Muscle layer of colon (tissue), 2 donors: ENCODE measurements at regions not wholly inside any gene's neighbourhood (a gene's known extent, or its start where the extent isn't known, plus 50 kb on each side); places are given as distances from the start of the nearest gene placed in this dataset.
"Not testable (repeated sequence)": the region's sequence is repeated elsewhere in the genome, so short reads cannot be mapped to it uniquely, and the experiment has no call there.

ENCODE experiments used
- H3K27ac ChIP-seq: one replicate; pipeline ENCODE4 v1.7.0; 2013; ENCODE audit warnings: low read depth, mild to moderate bottlenecking, low read length, moderate library complexity
- H3K27me3 ChIP-seq, 2 donors: one replicate each; pipeline ENCODE4 v1.7.0; 2013; ENCODE audit warnings: low read length in 2 of 2, mild to moderate bottlenecking in 2 of 2; ENCODE audit not compliant: insufficient read depth in 2 of 2, control insufficient read depth in 1 of 2
- H3K36me3 ChIP-seq: one replicate; pipeline ENCODE4 v1.7.0; 2013; ENCODE audit warnings: mild to moderate bottlenecking, low read length; ENCODE audit not compliant: insufficient read depth
- H3K4me1 ChIP-seq: one replicate; pipeline ENCODE4 v1.7.0; 2013; ENCODE audit warnings: mild to moderate bottlenecking, low read length; ENCODE audit not compliant: insufficient read depth
- H3K4me3 ChIP-seq, 2 donors: one replicate each; pipeline ENCODE4 v1.7.0; 2013; ENCODE audit warnings: low read length in 2 of 2, low read depth in 1 of 2, mild to moderate bottlenecking in 1 of 2, moderate library complexity in 1 of 2
- H3K9ac ChIP-seq: one replicate; pipeline ENCODE4 v1.7.0; 2013; ENCODE audit warnings: low read length
- H3K9me3 ChIP-seq: one replicate; pipeline ENCODE4 v1.7.0; 2013; ENCODE audit warnings: mild to moderate bottlenecking, low read length
- donor health status: abdominal sarcoma.
- donor health status: Adenocarcinoma of cecum.

DNA sequence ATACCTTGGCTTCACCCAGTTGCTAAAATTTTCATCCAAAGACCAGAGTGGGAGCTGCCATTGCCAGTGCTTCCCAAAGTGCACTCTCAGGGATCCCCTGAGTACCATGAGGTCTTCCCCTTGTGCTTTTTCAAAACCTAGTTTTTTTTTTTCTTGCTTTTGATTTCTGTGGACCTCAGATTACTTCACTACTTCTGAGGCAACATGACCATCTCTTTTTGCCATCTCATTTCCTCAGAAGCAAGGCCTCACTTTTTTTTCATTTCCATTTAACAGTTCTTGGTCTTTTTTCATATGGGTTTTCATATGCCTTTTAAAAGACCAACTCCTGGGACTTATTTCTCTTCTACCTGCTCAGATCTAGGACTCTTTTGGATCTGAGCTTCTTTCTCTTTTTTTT, 64.1 kb upstream of the MMS22L start:
- Histone ChIP-seq H3K27ac (no peak overlapping the region), H3K9me3 (no peaks in the 10 kb centered on the region), H3K4me3 (no peak overlapping the region), H3K9ac (no peak overlapping the region), H3K27me3 (no peaks in the 10 kb centered on the region), H3K36me3 (no peaks in the 10 kb centered on the region), H3K4me1 (no peaks in the 10 kb centered on the region)

DNA sequence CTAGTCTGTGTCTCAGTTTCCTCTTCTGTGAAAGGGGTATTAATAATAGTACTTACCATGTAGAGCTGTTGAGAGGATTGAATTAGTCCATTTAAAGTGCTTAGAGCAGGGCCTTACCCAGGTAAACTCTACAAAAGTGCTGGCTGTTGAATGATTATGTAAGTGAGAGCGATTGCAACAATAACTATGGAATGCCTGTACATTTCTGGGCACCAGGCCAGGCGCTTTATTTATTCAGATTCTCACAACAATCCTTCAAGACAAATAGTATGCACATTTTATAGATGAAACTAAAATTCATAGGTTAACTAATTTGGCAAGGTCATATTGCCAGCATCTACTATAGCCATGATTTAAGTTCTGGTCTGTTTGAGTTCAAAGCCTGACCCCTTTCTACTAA, 78.3 kb upstream of the MMS22L start:
- Histone ChIP-seq H3K27me3 (no peaks in the 10 kb centered on the region), H3K9ac (no peak overlapping the region), H3K36me3 (no peaks in the 10 kb centered on the region), H3K4me3 (no peak overlapping the region), H3K9me3 (no peaks in the 10 kb centered on the region), H3K4me1 (no peaks in the 10 kb centered on the region), H3K27ac (no peak overlapping the region)

DNA sequence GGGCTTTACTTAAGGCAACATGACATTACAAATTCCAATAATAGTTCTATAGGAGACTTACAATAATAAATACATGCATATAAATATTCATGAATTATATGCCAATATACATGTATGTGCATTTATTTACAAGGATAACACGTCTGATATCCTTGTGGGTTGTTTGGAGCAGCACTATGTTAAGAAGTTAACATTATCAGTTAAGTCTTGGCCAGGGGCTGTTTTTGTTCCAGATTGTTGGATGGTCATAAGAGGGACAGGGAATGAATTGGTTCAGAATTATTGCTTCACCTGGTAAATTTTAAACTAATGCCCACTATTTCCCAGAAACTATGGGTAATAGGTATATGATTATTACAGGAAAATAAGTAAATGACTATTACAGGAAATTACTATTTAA, 81.3 kb upstream of the MMS22L start:
- H3K27me3 ChIP-seq: no peaks in the 10 kb centered on the region

DNA sequence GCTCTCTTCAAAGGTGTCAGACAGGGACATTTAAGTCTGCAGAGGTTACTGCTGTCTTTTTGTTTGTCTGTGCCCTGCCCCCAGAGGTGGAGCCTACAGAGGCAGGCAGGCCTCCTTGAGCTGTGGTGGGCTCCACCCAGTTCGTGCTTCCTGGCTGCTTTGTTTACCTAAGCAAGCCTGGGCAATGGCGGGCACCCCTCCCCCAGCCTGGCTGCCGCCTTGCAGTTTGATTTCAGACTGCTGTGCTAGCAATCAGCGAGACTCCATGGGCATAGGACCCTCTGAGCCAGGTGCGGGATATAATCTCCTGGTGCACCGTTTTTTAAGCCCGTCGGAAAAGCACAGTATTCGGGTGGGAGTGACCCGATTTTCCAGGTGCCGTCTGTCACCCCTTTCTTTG, 99.1 kb upstream of the MMS22L start:
- not testable (repeated sequence) for H3K27me3 ChIP-seq, H3K36me3 ChIP-seq, H3K4me1 ChIP-seq, H3K27ac ChIP-seq, H3K9ac ChIP-seq, H3K4me3 ChIP-seq, H3K9me3 ChIP-seq

More for the DNA sequence above, 81.3 kb upstream of the MMS22L start:
- no peak overlapping the region for H3K27ac ChIP-seq
- no peaks in the 10 kb centered on the region for H3K4me1 ChIP-seq
- H3K4me3 ChIP-seq: no peak overlapping the region
- no peaks in the 10 kb centered on the region for H3K36me3 ChIP-seq
- no peak overlapping the region for H3K9ac ChIP-seq
- no peaks in the 10 kb centered on the region for H3K9me3 ChIP-seq

DNA sequence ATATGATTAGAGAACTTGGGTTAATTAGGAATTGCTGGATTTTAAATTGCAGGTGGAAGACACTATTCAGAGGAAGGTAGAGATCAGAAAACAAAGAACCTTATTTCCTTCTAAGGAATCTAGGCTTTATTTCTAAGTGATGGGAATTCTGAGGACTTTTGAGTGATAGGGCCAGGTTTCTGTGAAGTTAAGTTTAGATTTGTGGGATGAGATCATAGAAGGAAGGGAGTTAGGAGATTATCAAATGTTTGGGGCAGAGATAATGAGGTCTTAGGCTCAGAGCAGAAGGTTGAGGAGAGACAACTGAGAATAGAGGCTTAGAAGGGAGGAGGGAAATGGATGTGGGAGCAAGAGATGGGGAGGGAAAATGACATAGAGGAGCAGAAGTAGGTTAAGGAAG, 109.7 kb upstream of the MMS22L start:
- Histone ChIP-seq H3K9ac (no peak overlapping the region), H3K9me3 (no peaks in the 10 kb centered on the region), H3K27me3 (no peaks in the 10 kb centered on the region), H3K4me3 (no peak overlapping the region), H3K4me1 (no peaks in the 10 kb centered on the region), H3K27ac (no peak overlapping the region), H3K36me3 (no peaks in the 10 kb centered on the region)

DNA sequence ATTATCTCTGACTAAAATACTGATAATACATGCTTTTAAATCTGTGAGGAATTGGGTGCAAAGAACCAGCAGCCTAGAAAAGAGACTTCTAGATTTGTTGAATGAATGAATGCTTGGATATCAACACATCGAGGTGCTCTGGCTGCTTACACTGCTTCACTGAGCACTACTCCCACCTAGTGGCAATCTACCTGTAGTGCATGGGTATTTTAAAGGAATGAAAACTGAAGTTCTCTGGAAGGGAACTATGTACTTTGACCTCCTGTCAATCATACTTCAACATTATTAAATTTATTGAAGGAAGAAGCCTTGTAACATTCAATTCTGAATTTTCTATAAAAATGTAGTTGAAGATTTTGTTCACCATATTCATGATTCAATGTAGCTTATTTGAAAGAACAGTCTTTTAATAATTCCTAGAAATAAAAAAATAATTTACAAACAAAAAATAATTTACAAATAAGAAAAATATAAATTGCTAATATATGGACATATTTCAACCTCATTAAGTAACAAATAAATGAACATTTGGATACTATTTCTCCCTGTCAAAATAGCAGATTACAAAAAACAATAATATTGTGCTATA, 111.2 kb upstream of the MMS22L start:
- no peaks in the 10 kb centered on the region for H3K9me3 ChIP-seq
- H3K27me3 ChIP-seq: no peaks in the 10 kb centered on the region
- no peaks in the 10 kb centered on the region for H3K36me3 ChIP-seq
- no peak overlapping the region for H3K27ac ChIP-seq
- H3K4me1 ChIP-seq: no peaks in the 10 kb centered on the region
- H3K9ac ChIP-seq: no peak overlapping the region
- no peak overlapping the region for H3K4me3 ChIP-seq

DNA sequence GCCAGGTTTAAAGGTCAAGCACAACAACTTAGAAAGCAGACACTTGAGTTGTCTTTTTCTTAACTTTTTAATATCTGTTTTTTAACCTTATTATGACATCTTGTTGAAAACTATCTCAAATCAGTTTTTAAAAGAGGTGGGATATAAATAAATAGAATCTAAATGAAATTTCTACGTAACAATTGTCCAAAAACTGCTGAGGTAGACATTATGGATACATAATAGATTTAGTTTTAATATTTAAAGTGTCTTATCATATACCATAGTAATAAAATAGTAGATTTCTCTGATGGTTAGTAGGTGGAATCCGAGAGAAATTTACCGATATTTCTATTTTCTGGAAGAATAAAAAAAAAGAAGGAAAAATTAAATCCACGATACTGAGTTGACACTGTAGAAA, 113.9 kb upstream of the MMS22L start:
- Histone ChIP-seq H3K4me3 (no peak overlapping the region), H3K9ac (no peak overlapping the region), H3K36me3 (no peaks in the 10 kb centered on the region), H3K27ac (no peak overlapping the region), H3K27me3 (no peaks in the 10 kb centered on the region), H3K9me3 (no peaks in the 10 kb centered on the region), H3K4me1 (no peaks in the 10 kb centered on the region)

DNA sequence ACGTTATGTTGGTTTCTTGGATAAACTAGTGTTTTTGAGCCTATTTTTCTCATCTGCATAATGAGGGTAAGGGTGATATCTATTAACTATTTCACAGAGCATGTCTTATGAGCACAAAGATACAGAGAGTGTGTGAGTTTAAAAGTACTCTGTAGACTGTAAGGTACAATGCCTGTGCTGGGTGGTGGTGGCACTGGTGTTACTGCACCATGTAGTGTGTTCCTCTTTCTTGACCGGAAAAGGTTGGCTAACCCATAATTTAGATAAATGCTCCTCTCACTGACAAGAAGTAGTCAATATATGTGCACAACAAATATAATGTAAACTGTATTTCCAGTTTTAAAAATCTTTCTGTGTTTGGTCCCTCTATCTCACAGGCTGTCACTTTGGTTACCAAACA, 116.2 kb upstream of the MMS22L start:
- H3K9me3 ChIP-seq: no peaks in the 10 kb centered on the region
- no peak overlapping the region for H3K27ac ChIP-seq

DNA sequence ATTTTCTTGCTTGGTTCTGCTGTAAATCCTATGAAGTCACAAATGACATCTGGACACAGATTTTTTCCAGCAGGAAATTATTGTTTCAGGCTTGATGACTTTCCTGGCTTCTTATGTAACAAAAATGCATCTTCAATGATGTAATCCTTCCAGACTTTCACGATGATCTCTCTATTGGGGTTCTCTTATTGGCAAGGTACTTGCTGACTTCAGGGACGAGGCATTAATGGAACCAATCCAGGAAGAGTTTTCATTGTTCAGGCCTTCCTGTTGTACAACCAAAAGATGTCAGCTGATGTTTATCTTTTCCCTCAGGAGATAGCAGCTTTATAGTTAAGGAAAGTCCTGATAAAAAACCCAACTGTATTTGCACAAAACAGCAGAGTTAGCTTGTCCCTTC, 118.5 kb upstream of the MMS22L start:
- no peaks in the 10 kb centered on the region for H3K4me1 ChIP-seq
- H3K4me3 ChIP-seq: no peak overlapping the region
- no peaks in the 10 kb centered on the region for H3K27me3 ChIP-seq
- no peak overlapping the region for H3K27ac ChIP-seq
- no peak overlapping the region for H3K9ac ChIP-seq
- H3K9me3 ChIP-seq: no peaks in the 10 kb centered on the region
- H3K36me3 ChIP-seq: no peaks in the 10 kb centered on the region

More for the DNA sequence above, 116.2 kb upstream of the MMS22L start:
- no peak overlapping the region for H3K4me3 ChIP-seq
- no peaks in the 10 kb centered on the region for H3K27me3 ChIP-seq
- H3K4me1 ChIP-seq: no peaks in the 10 kb centered on the region
- no peak overlapping the region for H3K9ac ChIP-seq
- H3K36me3 ChIP-seq: no peaks in the 10 kb centered on the region

DNA sequence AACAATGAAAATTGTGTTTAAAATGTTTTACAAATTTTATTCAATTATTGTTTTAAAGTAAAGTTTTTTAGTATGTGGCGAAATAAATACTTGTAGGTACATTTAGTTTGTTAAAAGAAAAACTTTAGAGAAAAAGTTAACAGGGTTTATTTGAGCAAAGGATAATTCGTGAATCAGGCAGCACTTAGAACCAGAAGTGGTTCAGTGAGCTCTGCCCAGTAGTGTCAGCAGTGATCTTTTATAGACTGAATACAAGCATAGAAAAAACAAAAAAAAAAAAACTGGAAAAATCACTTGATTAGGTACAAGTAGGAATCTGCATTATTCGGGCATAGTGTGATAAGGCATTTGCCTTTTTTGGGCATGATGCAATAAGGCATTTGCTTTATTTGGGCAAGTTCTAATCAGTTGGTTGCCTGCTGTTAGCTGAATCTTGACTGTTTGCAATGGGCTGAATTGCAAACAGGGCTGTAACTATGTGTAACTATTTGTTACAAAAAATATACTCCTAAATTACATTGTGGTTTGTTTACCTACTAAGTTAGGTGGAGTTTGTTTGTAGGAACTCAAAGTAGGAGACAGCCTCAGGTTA, 122.9 kb upstream of the MMS22L start:
- Histone ChIP-seq H3K9ac (no peak overlapping the region), H3K27me3 (no peaks in the 10 kb centered on the region), H3K27ac (no peak overlapping the region), H3K4me3 (no peak overlapping the region), H3K36me3 (no peaks in the 10 kb centered on the region), H3K9me3 (no peaks in the 10 kb centered on the region), H3K4me1 (no peaks in the 10 kb centered on the region)

DNA sequence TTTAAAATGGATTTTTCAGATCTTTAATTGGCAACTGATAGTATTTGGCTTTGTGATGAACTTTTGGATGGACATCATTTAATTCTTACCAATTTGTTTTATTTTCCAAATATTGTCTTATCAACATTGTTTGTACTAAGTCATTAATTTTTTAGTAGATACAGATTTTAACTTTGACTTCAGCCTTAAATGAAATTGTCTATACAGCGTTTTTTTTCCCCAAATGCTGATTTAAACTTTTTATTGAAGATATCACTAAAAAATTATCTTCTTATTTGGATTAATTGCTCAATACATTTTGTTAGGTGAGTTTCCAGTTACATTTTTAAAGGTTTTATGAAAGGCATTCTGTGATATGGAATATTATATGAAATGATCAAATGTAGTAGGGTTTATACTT, 123.6 kb upstream of the MMS22L start:
- no peak overlapping the region for H3K9ac ChIP-seq
- no peak overlapping the region for H3K27ac ChIP-seq
- no peak overlapping the region for H3K4me3 ChIP-seq
- H3K4me1 ChIP-seq: no peaks in the 10 kb centered on the region
- H3K36me3 ChIP-seq: no peaks in the 10 kb centered on the region
- no peaks in the 10 kb centered on the region for H3K9me3 ChIP-seq
- no peaks in the 10 kb centered on the region for H3K27me3 ChIP-seq

DNA sequence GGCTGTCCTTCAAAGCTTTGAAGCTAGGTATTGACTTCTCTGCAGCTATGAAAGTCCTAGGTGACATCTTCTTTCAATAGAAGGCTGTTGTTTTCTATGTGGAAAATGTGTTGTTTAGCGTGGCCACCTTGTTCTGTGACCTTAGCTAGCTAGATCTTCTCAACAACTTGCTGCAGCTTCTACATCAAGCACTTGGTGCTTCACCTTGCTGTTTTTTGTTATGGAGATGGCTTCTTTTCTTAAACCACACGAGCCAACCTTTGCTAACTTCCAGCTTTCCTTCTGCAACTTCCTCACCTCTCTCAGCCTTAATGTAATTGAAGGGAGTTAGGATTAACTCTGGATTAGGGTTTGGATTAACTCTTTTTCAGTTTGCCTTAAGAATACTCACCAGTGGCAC, 128.6 kb upstream of the MMS22L start:
- Histone ChIP-seq H3K27me3 (no peaks in the 10 kb centered on the region), H3K9me3 (no peaks in the 10 kb centered on the region), H3K27ac (no peak overlapping the region), H3K4me3 (no peak overlapping the region), H3K4me1 (no peaks in the 10 kb centered on the region), H3K9ac (no peak overlapping the region), H3K36me3 (no peaks in the 10 kb centered on the region)
